ENCODE measurements at regions not wholly inside any gene's neighbourhood (a gene's known extent, or its start where the extent isn't known, plus 50 kb on each side); places are given as distances from the start of the nearest gene placed in this dataset.

- H2AFZ ChIP-seq (replicated peaks; ENCODE audit: low read length, poor library complexity): no peak overlapping the region
- no peak overlapping the region for H4K91ac ChIP-seq (ENCODE audit: insufficient read depth, low read depth, low read length)
- no peak overlapping the region for H3K56ac ChIP-seq (ENCODE audit: extremely low read depth, insufficient read depth, low read length)
- no peak overlapping the region for H3K4me3 ChIP-seq (ENCODE audit: insufficient read depth, low read depth, low read length)
- WGBS, 2 experiments (ENCODE audit: extremely low coverage in 2 of 2, insufficient read length in 1 of 2): no CpG with 5 or more reads among the region's 2 CpGs
- H3K27ac ChIP-seq (ENCODE audit: insufficient read depth, low read length): no peak overlapping the region
- no peak for DNase-seq
- H3K79me1 ChIP-seq (ENCODE audit: low read depth in 1 of 2, low read length in 2 of 2): no peaks in the 10 kb centered on the region
- no peak overlapping the region for H2BK15ac ChIP-seq (ENCODE audit: low read depth, low read length)
- H3K4me1 ChIP-seq (ENCODE audit: control insufficient read depth, insufficient read depth, low read length): no peaks in the 10 kb centered on the region
- H3K9me3 ChIP-seq (ENCODE audit: control insufficient read depth, insufficient read depth, low read length): no peaks in the 10 kb centered on the region; the same call in 1 of the 2 replicates
- no peak overlapping the region for H2AK9ac ChIP-seq (replicated peaks; ENCODE audit: low read depth, low read length, poor library complexity)
- H3K18ac ChIP-seq (ENCODE audit: low read depth, low read length): no peak overlapping the region
- no peaks in the 10 kb centered on the region for H3K9me1 ChIP-seq (ENCODE audit: insufficient read depth, low read length)
- peaks cover 26% of the 10 kb centered on the region for H3K27me3 ChIP-seq (ENCODE audit: control insufficient read depth, insufficient read depth, low read length)
- no peak overlapping the region for H3K4me2 ChIP-seq (ENCODE audit: low read depth, low read length)
- no peak overlapping the region for H4K8ac ChIP-seq (ENCODE audit: low read depth in 2 of 2, low read length in 2 of 2)
- POLR2A ChIA-PET (ENCODE audit: unreplicated experiment): no interaction called here
- H4K20me1 ChIP-seq (ENCODE audit: insufficient read depth, low read length): no peaks in the 10 kb centered on the region
- no peak overlapping the region for H3K23ac ChIP-seq (ENCODE audit: low read depth, low read length)
- no TSS peak for BruUV-seq (replicated peaks)
- in situ Hi-C loops (cut with MboI; ENCODE audit: low sequenced_read_pairs): no loop called here
- no peak overlapping the region for H3K9ac ChIP-seq (ENCODE audit: low read depth, low read length)
- H2BK5ac ChIP-seq (ENCODE audit: low read depth, low read length, poor library complexity, severe bottlenecking): no peak overlapping the region
- CTCF ChIA-PET: no interaction called here
- intact Hi-C loops (cut with micrococcal nuclease): no loop called here
- H3K4ac ChIP-seq (ENCODE audit: low read depth, low read length): no peak overlapping the region
- H3K36me3 ChIP-seq (ENCODE audit: control insufficient read depth, insufficient read depth, low read length): no peaks in the 10 kb centered on the region
- TF ChIP-seq BHLHE40 (IDR thresholded peaks at IDR 0.05; ENCODE audit: low read depth, low read length) (no peak), CEBPB (IDR thresholded peaks at IDR 0.05; ENCODE audit: low read depth, low read length) (no peak), SMC3 (IDR thresholded peaks at IDR 0.05; ENCODE audit: low read depth, low read length) (no peak), CHD1 (IDR thresholded peaks at IDR 0.05; ENCODE audit: low read depth, low read length) (no peak), FOS (IDR thresholded peaks at IDR 0.05; ENCODE audit: low read depth, low read length) (no peak), RAD21 (IDR thresholded peaks at IDR 0.05; ENCODE audit: low read length) (no peak), USF2 (IDR thresholded peaks at IDR 0.05; ENCODE audit: low read depth, low read length) (no peak), RFX5 (IDR thresholded peaks at IDR 0.05; ENCODE audit: low read depth, low read length) (no peak), RCOR1 (IDR thresholded peaks at IDR 0.05; ENCODE audit: insufficient replicate concordance, low read length) (no peak), MAZ (IDR thresholded peaks at IDR 0.05; ENCODE audit: borderline replicate concordance, low read depth, low read length) (no peak)
- TF ChIP-seq, protein P1, sequence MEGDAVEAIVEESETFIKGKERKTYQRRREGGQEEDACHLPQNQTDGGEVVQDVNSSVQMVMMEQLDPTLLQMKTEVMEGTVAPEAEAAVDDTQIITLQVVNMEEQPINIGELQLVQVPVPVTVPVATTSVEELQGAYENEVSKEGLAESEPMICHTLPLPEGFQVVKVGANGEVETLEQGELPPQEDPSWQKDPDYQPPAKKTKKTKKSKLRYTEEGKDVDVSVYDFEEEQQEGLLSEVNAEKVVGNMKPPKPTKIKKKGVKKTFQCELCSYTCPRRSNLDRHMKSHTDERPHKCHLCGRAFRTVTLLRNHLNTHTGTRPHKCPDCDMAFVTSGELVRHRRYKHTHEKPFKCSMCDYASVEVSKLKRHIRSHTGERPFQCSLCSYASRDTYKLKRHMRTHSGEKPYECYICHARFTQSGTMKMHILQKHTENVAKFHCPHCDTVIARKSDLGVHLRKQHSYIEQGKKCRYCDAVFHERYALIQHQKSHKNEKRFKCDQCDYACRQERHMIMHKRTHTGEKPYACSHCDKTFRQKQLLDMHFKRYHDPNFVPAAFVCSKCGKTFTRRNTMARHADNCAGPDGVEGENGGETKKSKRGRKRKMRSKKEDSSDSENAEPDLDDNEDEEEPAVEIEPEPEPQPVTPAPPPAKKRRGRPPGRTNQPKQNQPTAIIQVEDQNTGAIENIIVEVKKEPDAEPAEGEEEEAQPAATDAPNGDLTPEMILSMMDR (conservative IDR thresholded peaks at IDR 0.05; ENCODE audit: low read depth, low read length): no peak
- no peak overlapping the region for H2BK20ac ChIP-seq (ENCODE audit: low read depth, low read length)
- no peak overlapping the region for H3K14ac ChIP-seq (replicated peaks; ENCODE audit: low read depth, low read length)
- no peak overlapping the region for H2AK5ac ChIP-seq (ENCODE audit: low read depth, low read length)
- H4K5ac ChIP-seq (ENCODE audit: low read depth, low read length): no peak overlapping the region
- dilution Hi-C loops (cut with HindIII; ENCODE audit: low sequenced_read_pairs, unreplicated experiment): no loop called here
- H2BK120ac ChIP-seq (ENCODE audit: low read depth, low read length): no peak overlapping the region
- no peak for ATAC-seq (ENCODE audit: low read depth)
These were observed 70.0 kb upstream of the PTPN3 start for GRCh38 chr9:109568089-109568488.

Measured in IMR-90 (cell line).